ENCODE measurements at regions not wholly inside any gene's neighbourhood (a gene's known extent, or its start where the extent isn't known, plus 50 kb on each side); places are given as distances from the start of the nearest gene placed in this dataset.

GRCh38 chr3:53999725-54000124 is 108.1 kb upstream of the SELENOK start:
- ChIA-PET CTCF (no interaction called here), POLR2A (no interaction called here)
- H3K36me3 ChIP-seq (ENCODE audit: control insufficient read depth, insufficient read depth, low read length), result no peaks in the 10 kb centered on the region
- DNase-seq (ENCODE audit: low read depth), result no peak
- no peak overlapping the region for H3K4me3 ChIP-seq (ENCODE audit: low read depth, low read length)
- TF ChIP-seq, protein P1, sequence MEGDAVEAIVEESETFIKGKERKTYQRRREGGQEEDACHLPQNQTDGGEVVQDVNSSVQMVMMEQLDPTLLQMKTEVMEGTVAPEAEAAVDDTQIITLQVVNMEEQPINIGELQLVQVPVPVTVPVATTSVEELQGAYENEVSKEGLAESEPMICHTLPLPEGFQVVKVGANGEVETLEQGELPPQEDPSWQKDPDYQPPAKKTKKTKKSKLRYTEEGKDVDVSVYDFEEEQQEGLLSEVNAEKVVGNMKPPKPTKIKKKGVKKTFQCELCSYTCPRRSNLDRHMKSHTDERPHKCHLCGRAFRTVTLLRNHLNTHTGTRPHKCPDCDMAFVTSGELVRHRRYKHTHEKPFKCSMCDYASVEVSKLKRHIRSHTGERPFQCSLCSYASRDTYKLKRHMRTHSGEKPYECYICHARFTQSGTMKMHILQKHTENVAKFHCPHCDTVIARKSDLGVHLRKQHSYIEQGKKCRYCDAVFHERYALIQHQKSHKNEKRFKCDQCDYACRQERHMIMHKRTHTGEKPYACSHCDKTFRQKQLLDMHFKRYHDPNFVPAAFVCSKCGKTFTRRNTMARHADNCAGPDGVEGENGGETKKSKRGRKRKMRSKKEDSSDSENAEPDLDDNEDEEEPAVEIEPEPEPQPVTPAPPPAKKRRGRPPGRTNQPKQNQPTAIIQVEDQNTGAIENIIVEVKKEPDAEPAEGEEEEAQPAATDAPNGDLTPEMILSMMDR (IDR thresholded peaks at IDR 0.05; ENCODE audit: insufficient read depth, low read depth, low read length), result no peak
- no peaks in the 10 kb centered on the region for H3K27me3 ChIP-seq (ENCODE audit: control insufficient read depth, insufficient read depth, low read length)

- TF ChIP-seq, protein P1 (IDR thresholded peaks at IDR 0.05; ENCODE audit: insufficient read depth, low read depth, low read length), result no peak
- no peaks in the 10 kb centered on the region for H3K36me3 ChIP-seq (ENCODE audit: control insufficient read depth, insufficient read depth, low read length)
- H3K27me3 ChIP-seq (ENCODE audit: control insufficient read depth, insufficient read depth, low read length), result no peaks in the 10 kb centered on the region
- H3K4me3 ChIP-seq (ENCODE audit: low read depth, low read length), result no peak overlapping the region
- POLR2A ChIA-PET, result no interaction called here
- no peak for DNase-seq (ENCODE audit: low read depth)
- CTCF ChIA-PET, result no interaction called here
Measured at GRCh38 chr3:53998980-53999379, 107.3 kb upstream of the SELENOK start.

- POLR2A ChIA-PET, result no interaction called here
Measured at GRCh38 chr3:53997476-53997875, 105.8 kb upstream of the SELENOK start.

DNA sequence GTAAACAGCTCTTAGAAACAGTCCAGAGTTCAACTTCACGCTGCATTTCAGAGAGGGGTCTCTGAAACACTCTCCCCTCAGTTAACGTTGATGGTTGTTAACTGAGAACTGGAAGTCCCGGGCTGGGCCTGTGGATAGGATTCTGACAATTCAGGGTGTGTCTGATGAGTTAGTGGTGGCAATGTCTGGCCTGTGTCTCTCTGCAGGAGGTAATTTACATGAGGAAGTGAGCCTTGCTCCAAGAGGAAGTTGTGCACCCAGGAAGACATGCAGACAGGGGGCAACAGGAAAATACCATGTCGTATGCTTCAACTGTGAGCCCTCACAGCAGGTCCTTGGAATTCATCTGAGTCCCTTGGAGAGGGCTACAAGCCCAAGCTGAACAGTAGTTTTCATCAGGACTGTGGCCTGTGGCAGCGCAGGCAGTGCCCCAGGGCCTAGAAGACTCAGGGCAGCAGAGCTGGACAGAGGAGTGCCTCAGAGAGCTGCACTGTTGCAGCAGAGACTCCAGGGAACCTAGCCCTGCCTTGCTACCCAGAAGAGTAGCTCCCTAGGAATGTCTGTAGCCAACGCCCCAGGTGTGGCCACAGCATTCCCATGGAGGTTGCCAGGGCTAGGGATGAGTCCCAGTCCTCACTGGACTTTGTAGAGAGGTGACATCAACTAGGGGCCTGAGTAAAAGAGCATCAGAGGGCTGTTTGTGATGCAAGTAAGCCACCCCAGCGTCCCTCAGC is 104.6 kb upstream of the SELENOK start:
- CTCF ChIA-PET, result no interaction called here
- no peak for DNase-seq (ENCODE audit: low read depth)
- H3K4me3 ChIP-seq (ENCODE audit: low read depth, low read length), result no peak overlapping the region
- POLR2A ChIA-PET, result no interaction called here
- TF ChIP-seq, protein P1 (IDR thresholded peaks at IDR 0.05; ENCODE audit: insufficient read depth, low read depth, low read length), result no peak
- no peaks in the 10 kb centered on the region for H3K27me3 ChIP-seq (ENCODE audit: control insufficient read depth, insufficient read depth, low read length)
- no peaks in the 10 kb centered on the region for H3K36me3 ChIP-seq (ENCODE audit: control insufficient read depth, insufficient read depth, low read length)

More at GRCh38 chr3:53997476-53997875, 105.8 kb upstream of the SELENOK start:
- Histone ChIP-seq H3K36me3 (ENCODE audit: control insufficient read depth, insufficient read depth, low read length) (no peaks in the 10 kb centered on the region), H3K4me3 (ENCODE audit: low read depth, low read length) (no peak overlapping the region), H3K27me3 (ENCODE audit: control insufficient read depth, insufficient read depth, low read length) (no peaks in the 10 kb centered on the region)
- CTCF ChIA-PET, result no interaction called here
- no peak for DNase-seq (ENCODE audit: low read depth)
- TF ChIP-seq, protein P1 (IDR thresholded peaks at IDR 0.05; ENCODE audit: insufficient read depth, low read depth, low read length), result no peak

- Histone ChIP-seq H3K36me3 (ENCODE audit: control insufficient read depth, insufficient read depth, low read length) (no peaks in the 10 kb centered on the region), H3K27me3 (ENCODE audit: control insufficient read depth, insufficient read depth, low read length) (no peaks in the 10 kb centered on the region), H3K4me3 (ENCODE audit: low read depth, low read length) (no peak overlapping the region)
- TF ChIP-seq, protein P1 (IDR thresholded peaks at IDR 0.05; ENCODE audit: insufficient read depth, low read depth, low read length), result no peak
- no peak for DNase-seq (ENCODE audit: low read depth)
- ChIA-PET POLR2A (no interaction called here), CTCF (no interaction called here)
Measured at GRCh38 chr3:53994986-53995603, 103.4 kb upstream of the SELENOK start.
